OCI-M2 (cell line): ENCODE measurements at regions not wholly inside any gene's neighbourhood (a gene's known extent, or its start where the extent isn't known, plus 50 kb on each side); places are given as distances from the start of the nearest gene placed in this dataset.

Source experiments
- DNase-seq: peaks from one replicate; lab custom pipeline; 2025; ENCODE audit not compliant: unreplicated experiment; lab: John Stamatoyannopoulos, UW

DNA sequence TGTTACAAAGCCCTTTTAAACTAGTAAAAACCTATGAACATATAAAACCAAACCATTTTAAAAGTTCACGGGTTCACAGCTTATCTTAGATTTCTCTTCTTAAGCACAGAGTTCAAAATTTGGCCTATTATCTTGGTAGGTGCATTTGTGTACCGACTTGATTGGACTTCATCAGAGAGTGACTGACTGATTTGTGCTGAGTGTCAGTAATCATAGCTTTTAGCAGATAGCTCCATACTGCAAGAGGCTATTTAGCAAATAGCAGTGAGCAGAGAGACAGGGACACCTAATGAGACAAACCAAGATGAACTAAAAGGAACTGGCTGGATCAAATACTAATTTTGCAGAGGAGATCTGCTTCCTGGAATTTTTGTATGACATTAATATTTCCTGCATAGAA is 274.5 kb downstream of the PRR16 start:
- no peak for DNase-seq

- no peak for DNase-seq
These were observed 276.9 kb downstream of the PRR16 start for GRCh38 chr5:120740989-120741388.

DNA sequence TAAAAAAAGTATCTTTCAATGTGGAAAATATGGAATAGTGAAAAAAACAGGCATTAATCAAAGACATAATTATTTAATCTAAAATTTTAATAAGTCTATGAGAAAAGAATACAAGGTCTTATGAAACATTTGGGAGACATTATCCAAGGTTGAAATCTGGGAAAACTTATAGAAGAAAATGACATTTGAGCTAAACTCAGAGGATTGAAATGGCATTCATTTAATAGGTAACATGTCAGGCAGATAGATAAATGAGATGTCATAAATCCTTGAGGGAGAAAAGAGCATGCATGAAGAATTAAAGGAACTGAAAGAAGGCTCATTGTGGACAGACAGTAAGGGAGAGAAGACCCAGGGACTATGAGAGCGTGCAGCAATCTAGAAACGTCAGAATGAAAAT is 284.4 kb downstream of the PRR16 start:
- DNase-seq, result no peak

DNA sequence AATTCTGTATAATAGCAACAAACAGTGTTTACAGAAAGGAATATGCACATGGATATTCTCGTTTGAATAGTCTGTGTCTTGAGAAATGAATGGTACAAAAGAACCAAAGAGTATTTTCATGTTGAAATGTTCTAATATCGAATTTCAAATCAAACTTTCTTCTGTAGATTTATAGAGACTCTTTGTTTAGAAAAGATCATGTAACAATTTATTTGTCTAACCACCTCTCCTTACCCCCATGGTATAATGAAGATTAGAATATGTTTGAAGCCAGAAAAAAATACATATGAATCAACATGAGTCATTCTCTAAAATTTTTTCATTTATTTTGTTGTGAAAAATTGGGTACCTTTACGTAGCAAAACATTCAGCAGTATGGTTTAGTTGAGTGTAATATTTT is 285.6 kb downstream of the PRR16 start:
- DNase-seq, result no peak

- DNase-seq, result no peak
These were observed 295.5 kb downstream of the PRR16 start for GRCh38 chr5:120759587-120759986.

- no peak for DNase-seq
These were observed 297.9 kb downstream of the PRR16 start for GRCh38 chr5:120761986-120762385.

DNA sequence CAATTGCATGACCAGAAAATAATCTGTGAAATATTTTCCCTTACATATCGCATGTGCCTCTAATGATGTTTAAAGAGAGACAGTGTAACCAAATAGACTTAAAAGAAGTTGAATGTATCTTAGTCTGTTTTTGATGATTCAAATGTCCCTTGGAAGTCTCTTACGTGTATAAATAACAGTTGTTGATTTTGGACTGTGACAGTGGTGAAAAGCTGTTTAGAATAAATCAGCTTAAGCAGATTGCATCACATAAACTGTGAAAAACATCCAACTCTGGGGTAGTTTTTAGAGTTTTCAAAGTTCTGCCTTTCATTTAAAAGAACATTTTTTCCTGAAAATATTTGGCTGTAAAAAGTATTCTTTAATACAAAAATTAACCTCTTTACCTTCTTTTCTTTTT is 301.1 kb downstream of the PRR16 start:
- no peak for DNase-seq

DNA sequence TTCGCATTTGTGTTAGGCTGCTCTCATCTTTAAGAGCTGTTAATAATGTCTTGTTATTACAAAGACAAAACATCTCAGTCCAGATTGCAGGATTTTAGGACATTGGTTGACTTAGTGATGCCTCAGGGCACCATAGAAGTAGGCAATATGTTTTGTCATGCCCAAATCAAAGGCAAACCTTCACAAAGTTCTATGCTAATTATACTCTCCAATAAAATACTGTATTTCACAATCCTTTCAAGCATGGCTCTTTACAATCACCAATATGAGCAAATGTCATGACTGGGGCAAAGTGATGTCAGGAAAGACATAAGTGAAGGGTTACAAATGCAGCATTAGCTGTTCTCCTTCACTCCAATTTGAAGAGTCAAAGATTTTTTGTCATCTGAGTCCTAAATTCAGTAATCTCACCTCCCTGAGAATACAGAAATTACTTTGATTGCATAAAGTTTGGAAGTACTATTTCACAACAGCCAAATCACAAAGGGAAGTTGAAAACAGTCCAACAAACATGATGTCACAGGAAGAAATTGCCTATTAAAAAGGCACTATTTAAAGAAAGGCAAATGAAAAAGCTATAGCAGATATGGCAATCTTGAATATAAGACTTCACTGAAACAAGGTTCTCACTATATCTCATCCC is 303.2 kb downstream of the PRR16 start:
- DNase-seq, result no peak

GRCh38 chr5:120769312-120769872 is 305.3 kb downstream of the PRR16 start:
- no peak for DNase-seq

- DNase-seq, result no peak
These were observed 307.1 kb downstream of the PRR16 start for GRCh38 chr5:120771202-120771601.

- DNase-seq, result no peak
These were observed 314.7 kb downstream of the PRR16 start for GRCh38 chr5:120778491-120779484.

GRCh38 chr5:120779674-120780073 is 315.6 kb downstream of the PRR16 start:
- DNase-seq, result no peak

DNA sequence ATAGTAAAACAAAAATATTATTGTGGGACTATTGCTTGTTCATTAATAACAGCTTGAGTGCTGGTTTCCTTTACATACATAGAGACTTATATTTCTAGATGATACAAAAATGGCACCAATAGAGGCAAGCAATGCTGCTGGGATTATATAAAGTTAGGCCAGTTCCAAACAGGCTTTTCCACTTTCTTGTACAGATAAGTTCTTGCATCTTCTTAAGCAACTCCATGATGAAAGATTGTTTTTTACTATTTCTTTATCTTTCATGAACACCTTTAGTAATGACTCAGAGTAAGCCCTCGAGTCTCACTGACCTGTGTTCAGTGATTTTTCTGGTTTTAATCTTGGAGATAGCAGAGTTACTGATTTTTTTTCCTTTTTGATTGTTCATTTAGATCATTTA is 324.4 kb downstream of the PRR16 start:
- DNase-seq, result no peak

DNA sequence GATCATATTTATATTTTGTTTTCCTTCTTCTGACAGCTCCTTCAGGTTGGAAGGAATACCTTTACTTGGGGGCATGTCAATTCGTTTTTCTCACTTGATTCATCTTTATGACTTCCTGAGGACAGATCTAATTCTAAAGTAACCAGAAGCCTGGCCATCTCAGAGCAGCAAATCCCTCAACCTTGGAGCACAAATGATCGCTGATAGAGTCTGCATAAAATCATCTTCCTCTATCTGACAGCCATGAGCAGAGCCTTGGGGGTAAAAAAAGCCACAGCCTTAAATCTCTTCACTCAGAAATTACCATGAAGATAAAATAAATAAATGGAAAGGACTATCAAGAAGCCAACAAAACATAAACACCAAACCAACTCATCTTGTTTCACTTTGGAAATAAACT is 325.8 kb downstream of the PRR16 start:
- no peak for DNase-seq

- no peak for DNase-seq
These were observed 326.2 kb downstream of the PRR16 start for GRCh38 chr5:120790339-120790738.

- no peak for DNase-seq
These were observed 328.4 kb downstream of the PRR16 start for GRCh38 chr5:120792477-120792876.

DNA sequence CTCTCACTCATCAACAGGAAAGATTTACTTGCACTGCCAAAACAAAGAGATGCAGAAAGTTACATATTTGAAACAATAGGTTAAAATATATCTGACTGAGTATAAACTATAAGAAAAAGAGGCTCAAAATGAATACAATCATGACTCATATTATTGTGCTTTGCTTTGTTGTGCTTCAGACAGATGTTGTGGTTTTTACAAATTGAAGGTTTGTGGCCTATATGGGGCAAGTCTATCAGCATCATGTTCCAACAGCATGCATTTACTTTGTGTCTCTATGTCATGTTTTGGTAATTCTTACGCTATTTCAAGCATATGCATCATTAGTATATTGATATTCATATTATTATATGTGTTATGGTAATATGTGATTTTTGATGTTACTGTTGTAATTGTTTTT is 330.0 kb downstream of the PRR16 start:
- no peak for DNase-seq

GRCh38 chr5:120803282-120803681 is 339.2 kb downstream of the PRR16 start:
- DNase-seq, result no peak

DNA sequence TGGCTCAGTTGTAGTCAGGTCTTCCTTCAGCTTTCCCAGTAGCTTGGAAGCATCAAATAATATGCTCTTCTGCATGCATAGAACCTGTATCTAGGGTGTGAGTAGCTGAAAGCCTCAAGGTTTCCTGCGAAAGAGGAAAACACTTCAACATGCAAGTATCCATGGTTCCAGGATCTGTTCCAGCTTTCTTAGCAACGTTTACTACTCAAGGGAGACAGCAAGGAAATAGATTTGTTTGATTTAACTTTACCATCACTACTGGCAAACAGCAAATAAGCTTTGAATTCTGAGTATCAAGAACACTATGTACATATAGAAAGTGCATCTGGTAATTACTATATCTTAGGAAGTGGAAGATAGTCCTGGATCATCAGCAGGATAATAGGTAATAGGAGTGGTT is 341.0 kb downstream of the PRR16 start:
- DNase-seq, result no peak

- no peak for DNase-seq
These were observed 342.1 kb downstream of the PRR16 start for GRCh38 chr5:120806202-120806601.

- DNase-seq, result no peak
These were observed 344.0 kb downstream of the PRR16 start for GRCh38 chr5:120808135-120808534.

DNA sequence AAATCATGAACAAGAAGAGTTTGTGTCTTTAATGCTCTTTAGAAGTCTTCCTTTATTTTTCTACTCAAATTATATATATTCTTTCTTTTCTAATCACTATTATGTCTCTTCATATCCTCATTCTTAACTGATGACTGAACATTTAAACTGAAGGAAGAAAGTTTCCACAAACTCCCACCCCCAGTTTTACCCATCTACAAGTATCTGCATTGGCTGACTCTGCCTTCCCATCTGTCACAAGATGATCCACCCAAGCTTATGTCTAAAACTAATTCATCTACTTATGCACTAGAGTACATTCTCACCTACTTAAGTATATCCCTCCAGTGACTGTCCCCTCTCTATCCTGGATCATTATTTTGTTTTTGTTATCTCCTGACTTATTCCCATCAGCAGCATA is 344.5 kb downstream of the PRR16 start:
- DNase-seq, result no peak
